ENCODE measurements at regions not wholly inside any gene's neighbourhood (a gene's known extent, or its start where the extent isn't known, plus 50 kb on each side); places are given as distances from the start of the nearest gene placed in this dataset.

- H3K9me3 ChIP-seq: no peaks in the 10 kb centered on the region
- Mint-ChIP-seq H3K4me3 (ENCODE audit: unreplicated experiment) (no peak overlapping the region), H3K27me3 (ENCODE audit: insufficient read depth, unreplicated experiment) (no peaks in the 10 kb centered on the region), H3K36me3 (ENCODE audit: insufficient read depth, unreplicated experiment) (no peaks in the 10 kb centered on the region), H3K9me3 (ENCODE audit: unreplicated experiment) (peaks cover 41% of the 10 kb centered on the region), H3K4me1 (ENCODE audit: low read depth, unreplicated experiment) (peaks cover 7% of the 10 kb centered on the region), H3K27ac (ENCODE audit: unreplicated experiment) (no peak overlapping the region)
- H3K4me3 ChIP-seq (ENCODE audit: low read depth, low read length): no peak overlapping the region
- H3K27me3 ChIP-seq (replicated peaks; ENCODE audit: control insufficient read depth, insufficient read depth, low read length): no peaks in the 10 kb centered on the region
- H3K4me1 ChIP-seq: no peaks in the 10 kb centered on the region
- BruUV-seq (replicated peaks): no TSS peak
- intact Hi-C loops (cut with micrococcal nuclease; ENCODE audit: unreplicated experiment): no loop called here
- ChIA-PET POLR2A (no interaction called here), CTCF (no interaction called here)
- no peak for DNase-seq
- TF ChIP-seq, protein P1, sequence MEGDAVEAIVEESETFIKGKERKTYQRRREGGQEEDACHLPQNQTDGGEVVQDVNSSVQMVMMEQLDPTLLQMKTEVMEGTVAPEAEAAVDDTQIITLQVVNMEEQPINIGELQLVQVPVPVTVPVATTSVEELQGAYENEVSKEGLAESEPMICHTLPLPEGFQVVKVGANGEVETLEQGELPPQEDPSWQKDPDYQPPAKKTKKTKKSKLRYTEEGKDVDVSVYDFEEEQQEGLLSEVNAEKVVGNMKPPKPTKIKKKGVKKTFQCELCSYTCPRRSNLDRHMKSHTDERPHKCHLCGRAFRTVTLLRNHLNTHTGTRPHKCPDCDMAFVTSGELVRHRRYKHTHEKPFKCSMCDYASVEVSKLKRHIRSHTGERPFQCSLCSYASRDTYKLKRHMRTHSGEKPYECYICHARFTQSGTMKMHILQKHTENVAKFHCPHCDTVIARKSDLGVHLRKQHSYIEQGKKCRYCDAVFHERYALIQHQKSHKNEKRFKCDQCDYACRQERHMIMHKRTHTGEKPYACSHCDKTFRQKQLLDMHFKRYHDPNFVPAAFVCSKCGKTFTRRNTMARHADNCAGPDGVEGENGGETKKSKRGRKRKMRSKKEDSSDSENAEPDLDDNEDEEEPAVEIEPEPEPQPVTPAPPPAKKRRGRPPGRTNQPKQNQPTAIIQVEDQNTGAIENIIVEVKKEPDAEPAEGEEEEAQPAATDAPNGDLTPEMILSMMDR (IDR thresholded peaks at IDR 0.05; ENCODE audit: insufficient read depth in 1 of 2, low read depth in 1 of 2, low read length in 1 of 2, severe bottlenecking in 1 of 2, unreplicated experiment in 1 of 2): no peak
- H3K36me3 ChIP-seq (ENCODE audit: control insufficient read depth, insufficient read depth, low read length): no peaks in the 10 kb centered on the region
Observed at GRCh38 chr1:173377266-173377665, 99.9 kb upstream of the PRDX6 start.

GRCh38 chr1:173383351-173383750 is 93.8 kb upstream of the PRDX6 start:
- no peak for DNase-seq
- Histone ChIP-seq H3K36me3 (ENCODE audit: control insufficient read depth, insufficient read depth, low read length) (no peaks in the 10 kb centered on the region; the same call in 1 of the 2 replicates), H3K4me1 (no peaks in the 10 kb centered on the region), H3K9me3 (no peaks in the 10 kb centered on the region), H3K4me3 (ENCODE audit: low read depth, low read length) (no peak overlapping the region), H3K27me3 (replicated peaks; ENCODE audit: control insufficient read depth, insufficient read depth, low read length) (no peaks in the 10 kb centered on the region)
- no peak overlapping the region for H3K4me3 Mint-ChIP-seq (ENCODE audit: unreplicated experiment)
- no peaks in the 10 kb centered on the region for H3K36me3 Mint-ChIP-seq (ENCODE audit: insufficient read depth, unreplicated experiment)
- no peak overlapping the region for H3K27ac Mint-ChIP-seq (ENCODE audit: unreplicated experiment)
- TF ChIP-seq, protein P1 (IDR thresholded peaks at IDR 0.05; ENCODE audit: insufficient read depth in 1 of 2, low read depth in 1 of 2, low read length in 1 of 2, severe bottlenecking in 1 of 2, unreplicated experiment in 1 of 2): no peak
- ChIA-PET CTCF (no interaction called here), POLR2A (no interaction called here)
- peaks cover 7% of the 10 kb centered on the region for H3K4me1 Mint-ChIP-seq (ENCODE audit: low read depth, unreplicated experiment)
- intact Hi-C loops (cut with micrococcal nuclease; ENCODE audit: unreplicated experiment): no loop called here
- H3K27me3 Mint-ChIP-seq (ENCODE audit: insufficient read depth, unreplicated experiment): no peaks in the 10 kb centered on the region
- H3K9me3 Mint-ChIP-seq (ENCODE audit: unreplicated experiment): peaks cover 7% of the 10 kb centered on the region
- no TSS peak for BruUV-seq (replicated peaks)

DNA sequence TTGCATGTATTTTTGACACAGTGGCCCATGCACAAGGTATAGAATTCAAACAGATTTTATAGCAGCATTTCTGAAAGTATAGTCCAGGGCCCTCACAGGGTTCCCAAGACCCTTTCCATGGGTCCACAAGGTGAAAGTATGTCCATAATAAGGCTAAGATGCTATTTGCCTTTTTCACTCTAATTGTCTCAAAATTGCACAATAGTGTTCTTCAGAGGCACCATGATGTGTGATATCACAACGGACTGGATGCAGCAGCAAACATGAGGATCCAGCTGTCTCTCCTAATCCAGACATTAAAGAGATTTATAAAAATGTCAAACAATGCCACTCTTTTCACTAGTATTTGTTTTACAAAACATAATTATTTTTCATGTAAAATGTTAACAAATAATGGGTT is 88.8 kb upstream of the PRDX6 start:
- H3K36me3 Mint-ChIP-seq (ENCODE audit: insufficient read depth, unreplicated experiment): no peaks in the 10 kb centered on the region
- no TSS peak for BruUV-seq (replicated peaks)
- no peak overlapping the region for H3K27ac Mint-ChIP-seq (ENCODE audit: unreplicated experiment)
- no peak for DNase-seq
- no peak overlapping the region for H3K4me3 Mint-ChIP-seq (ENCODE audit: unreplicated experiment)
- H3K27me3 Mint-ChIP-seq (ENCODE audit: insufficient read depth, unreplicated experiment): no peaks in the 10 kb centered on the region
- Histone ChIP-seq H3K9me3 (no peaks in the 10 kb centered on the region), H3K27me3 (replicated peaks; ENCODE audit: control insufficient read depth, insufficient read depth, low read length) (no peaks in the 10 kb centered on the region), H3K4me1 (no peaks in the 10 kb centered on the region), H3K36me3 (ENCODE audit: control insufficient read depth, insufficient read depth, low read length) (no peaks in the 10 kb centered on the region; the same call in 1 of the 2 replicates), H3K4me3 (ENCODE audit: low read depth, low read length) (no peak overlapping the region)
- no peaks in the 10 kb centered on the region for H3K9me3 Mint-ChIP-seq (ENCODE audit: unreplicated experiment)
- intact Hi-C loops (cut with micrococcal nuclease; ENCODE audit: unreplicated experiment): no loop called here
- TF ChIP-seq, protein P1 (IDR thresholded peaks at IDR 0.05; ENCODE audit: insufficient read depth in 1 of 2, low read depth in 1 of 2, low read length in 1 of 2, severe bottlenecking in 1 of 2, unreplicated experiment in 1 of 2): no peak
- peaks cover 4% of the 10 kb centered on the region for H3K4me1 Mint-ChIP-seq (ENCODE audit: low read depth, unreplicated experiment)
- ChIA-PET CTCF (no interaction called here), POLR2A (no interaction called here)
